WTC11 (cell line): ENCODE measurements at regions not wholly inside any gene's neighbourhood (a gene's known extent, or its start where the extent isn't known, plus 50 kb on each side); places are given as distances from the start of the nearest gene placed in this dataset.

Experiments used
- ATAC-seq: fragments of 200-7000 bp; cut with Tn5 transposase; 2 replicates; pipeline ENCODE4 v1.10.0; 2021; ENCODE audit warnings: mild to moderate bottlenecking, moderate library complexity
- CTCF ChIA-PET: fragments of 300-600 bp; sonication (Branson Sonifier 250); formaldehyde crosslinking; loops from one replicate; lab custom pipeline; 2021; ENCODE audit warnings: antibody characterized with exemption; lab: Charles Lee
- POLR2A ChIA-PET: fragments of 350-600 bp; sonication (Branson Sonifier 250); formaldehyde crosslinking; loops from one replicate; lab custom pipeline; 2021; ENCODE audit warnings: antibody characterized with exemption; lab: Charles Lee
- DNase-seq: peaks from one replicate; pipeline ENCODE4 v3.0.0; 2021; ENCODE audit warnings: low spot score
- H3K27ac Mint-ChIP-seq: 2 replicates; pipeline ENCODE4 v1.8.0; 2021; ENCODE audit warnings: mixed read lengths
- H3K27me3 Mint-ChIP-seq: 2 replicates; pipeline ENCODE4 v1.8.0; 2021; ENCODE audit warnings: low read depth, mild to moderate bottlenecking, moderate library complexity, mixed read lengths
- H3K36me3 Mint-ChIP-seq: 2 replicates; pipeline ENCODE4 v1.8.0; 2021; ENCODE audit warnings: mixed read lengths
- H3K4me1 Mint-ChIP-seq: 2 replicates; pipeline ENCODE4 v1.8.0; 2022; ENCODE audit warnings: mixed read lengths
- H3K4me3 Mint-ChIP-seq: 2 replicates; pipeline ENCODE4 v1.8.0; 2021; ENCODE audit warnings: mild to moderate bottlenecking, moderate library complexity, mixed read lengths
- H3K9me3 Mint-ChIP-seq: 2 replicates; pipeline ENCODE4 v1.8.0; 2021; ENCODE audit warnings: mixed read lengths
- ARID4B ChIP-seq: sonication (generic); formaldehyde crosslinking; IDR thresholded peaks from 2 replicates; pipeline ENCODE4 v1.8.0; 2023; ENCODE audit warnings: missing genetic modification reagents, mild to moderate bottlenecking, borderline replicate concordance
- CREB1 ChIP-seq: sonication (generic); formaldehyde crosslinking; IDR thresholded peaks from 2 replicates; pipeline ENCODE4 v1.8.0; 2023; ENCODE audit warnings: mild to moderate bottlenecking, missing genetic modification reagents
- E2F4 ChIP-seq: sonication (generic); formaldehyde crosslinking; IDR thresholded peaks from 2 replicates; pipeline ENCODE4 v1.8.1; 2022; ENCODE audit warnings: low read depth, mild to moderate bottlenecking, moderate library complexity, missing genetic modification reagents, borderline replicate concordance
- ESRRA ChIP-seq: sonication (generic); formaldehyde crosslinking; IDR thresholded peaks from 2 replicates; pipeline ENCODE4 v1.8.1; 2022; ENCODE audit warnings: mild to moderate bottlenecking, missing genetic modification reagents, borderline replicate concordance
- FOXJ3 ChIP-seq: sonication (generic); formaldehyde crosslinking; IDR thresholded peaks from 2 replicates; pipeline ENCODE4 v1.9.0; 2021; ENCODE audit warnings: missing genetic modification reagents, mild to moderate bottlenecking, borderline replicate concordance
- GTF2I ChIP-seq: fragments of 250-450 bp; sonication (Bioruptor Pico); conservative IDR thresholded peaks from 2 replicates; pipeline ENCODE4 v1.4.0; 2021; ENCODE audit warnings: mild to moderate bottlenecking
- MYBL2 ChIP-seq: sonication (generic); formaldehyde crosslinking; IDR thresholded peaks from 2 replicates; pipeline ENCODE4 v1.8.1; 2023; ENCODE audit warnings: mild to moderate bottlenecking, moderate library complexity, missing genetic modification reagents
- NFATC4 ChIP-seq: fragments of 250-450 bp; sonication (Bioruptor Pico); IDR thresholded peaks from 2 replicates; pipeline ENCODE4 v1.9.0; 2021; ENCODE audit warnings: mild to moderate bottlenecking
- NFYB ChIP-seq: sonication (generic); formaldehyde crosslinking; conservative IDR thresholded peaks from 2 replicates; pipeline ENCODE4 v1.8.0; 2022; ENCODE audit warnings: low read depth, missing genetic modification reagents
- TEAD4 ChIP-seq: sonication (generic); formaldehyde crosslinking; IDR thresholded peaks from 2 replicates; pipeline ENCODE4 v1.8.0; 2022; ENCODE audit warnings: mild to moderate bottlenecking, missing genetic modification reagents
- ZNF423 ChIP-seq: fragments of 250-450 bp; sonication (Bioruptor Pico); IDR thresholded peaks from 2 replicates; pipeline ENCODE4 v2.1.2; 2022; ENCODE audit warnings: mild to moderate bottlenecking, moderate library complexity
- TF ChIP-seq, protein P1 (sequence below): sonication (generic); formaldehyde crosslinking; IDR thresholded peaks from 2 replicates; pipeline ENCODE4 v1.8.0; 2022; ENCODE audit warnings: missing genetic modification reagents
- TF ChIP-seq, protein P2 (sequence below): sonication (generic); formaldehyde crosslinking; conservative IDR thresholded peaks from 2 replicates; pipeline ENCODE4 v1.8.1; 2023; ENCODE audit warnings: mild to moderate bottlenecking, low read depth, missing genetic modification reagents, moderate library complexity
- TF ChIP-seq, protein P3 (sequence below): sonication (generic); formaldehyde crosslinking; IDR thresholded peaks from 2 replicates; pipeline ENCODE4 v1.8.0; 2023; ENCODE audit warnings: mild to moderate bottlenecking, missing genetic modification reagents
- TF ChIP-seq, protein P4 (sequence below): sonication (generic); formaldehyde crosslinking; IDR thresholded peaks from 2 replicates; pipeline ENCODE4 v1.8.0; 2022; ENCODE audit warnings: mild to moderate bottlenecking, missing genetic modification reagents

- ATAC-seq, result no peak
- TF ChIP-seq TEAD4 (CRISPR knock-in tag), result no peak
- TF ChIP-seq, protein P1, sequence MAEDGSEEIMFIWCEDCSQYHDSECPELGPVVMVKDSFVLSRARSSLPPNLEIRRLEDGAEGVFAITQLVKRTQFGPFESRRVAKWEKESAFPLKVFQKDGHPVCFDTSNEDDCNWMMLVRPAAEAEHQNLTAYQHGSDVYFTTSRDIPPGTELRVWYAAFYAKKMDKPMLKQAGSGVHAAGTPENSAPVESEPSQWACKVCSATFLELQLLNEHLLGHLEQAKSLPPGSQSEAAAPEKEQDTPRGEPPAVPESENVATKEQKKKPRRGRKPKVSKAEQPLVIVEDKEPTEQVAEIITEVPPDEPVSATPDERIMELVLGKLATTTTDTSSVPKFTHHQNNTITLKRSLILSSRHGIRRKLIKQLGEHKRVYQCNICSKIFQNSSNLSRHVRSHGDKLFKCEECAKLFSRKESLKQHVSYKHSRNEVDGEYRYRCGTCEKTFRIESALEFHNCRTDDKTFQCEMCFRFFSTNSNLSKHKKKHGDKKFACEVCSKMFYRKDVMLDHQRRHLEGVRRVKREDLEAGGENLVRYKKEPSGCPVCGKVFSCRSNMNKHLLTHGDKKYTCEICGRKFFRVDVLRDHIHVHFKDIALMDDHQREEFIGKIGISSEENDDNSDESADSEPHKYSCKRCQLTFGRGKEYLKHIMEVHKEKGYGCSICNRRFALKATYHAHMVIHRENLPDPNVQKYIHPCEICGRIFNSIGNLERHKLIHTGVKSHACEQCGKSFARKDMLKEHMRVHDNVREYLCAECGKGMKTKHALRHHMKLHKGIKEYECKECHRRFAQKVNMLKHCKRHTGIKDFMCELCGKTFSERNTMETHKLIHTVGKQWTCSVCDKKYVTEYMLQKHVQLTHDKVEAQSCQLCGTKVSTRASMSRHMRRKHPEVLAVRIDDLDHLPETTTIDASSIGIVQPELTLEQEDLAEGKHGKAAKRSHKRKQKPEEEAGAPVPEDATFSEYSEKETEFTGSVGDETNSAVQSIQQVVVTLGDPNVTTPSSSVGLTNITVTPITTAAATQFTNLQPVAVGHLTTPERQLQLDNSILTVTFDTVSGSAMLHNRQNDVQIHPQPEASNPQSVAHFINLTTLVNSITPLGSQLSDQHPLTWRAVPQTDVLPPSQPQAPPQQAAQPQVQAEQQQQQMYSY (CRISPR knock-in tag), result no peak
- TF ChIP-seq NFATC4 (CRISPR knock-in tag), result no peak
- no peak for TF ChIP-seq CREB1 (CRISPR knock-in tag)
- TF ChIP-seq, protein P2, sequence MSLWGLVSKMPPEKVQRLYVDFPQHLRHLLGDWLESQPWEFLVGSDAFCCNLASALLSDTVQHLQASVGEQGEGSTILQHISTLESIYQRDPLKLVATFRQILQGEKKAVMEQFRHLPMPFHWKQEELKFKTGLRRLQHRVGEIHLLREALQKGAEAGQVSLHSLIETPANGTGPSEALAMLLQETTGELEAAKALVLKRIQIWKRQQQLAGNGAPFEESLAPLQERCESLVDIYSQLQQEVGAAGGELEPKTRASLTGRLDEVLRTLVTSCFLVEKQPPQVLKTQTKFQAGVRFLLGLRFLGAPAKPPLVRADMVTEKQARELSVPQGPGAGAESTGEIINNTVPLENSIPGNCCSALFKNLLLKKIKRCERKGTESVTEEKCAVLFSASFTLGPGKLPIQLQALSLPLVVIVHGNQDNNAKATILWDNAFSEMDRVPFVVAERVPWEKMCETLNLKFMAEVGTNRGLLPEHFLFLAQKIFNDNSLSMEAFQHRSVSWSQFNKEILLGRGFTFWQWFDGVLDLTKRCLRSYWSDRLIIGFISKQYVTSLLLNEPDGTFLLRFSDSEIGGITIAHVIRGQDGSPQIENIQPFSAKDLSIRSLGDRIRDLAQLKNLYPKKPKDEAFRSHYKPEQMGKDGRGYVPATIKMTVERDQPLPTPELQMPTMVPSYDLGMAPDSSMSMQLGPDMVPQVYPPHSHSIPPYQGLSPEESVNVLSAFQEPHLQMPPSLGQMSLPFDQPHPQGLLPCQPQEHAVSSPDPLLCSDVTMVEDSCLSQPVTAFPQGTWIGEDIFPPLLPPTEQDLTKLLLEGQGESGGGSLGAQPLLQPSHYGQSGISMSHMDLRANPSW (CRISPR knock-in tag), result no peak
- no peak for TF ChIP-seq FOXJ3 (CRISPR knock-in tag)
- no peak for TF ChIP-seq NFYB
- TF ChIP-seq MYBL2 (CRISPR knock-in tag), result no peak
- TF ChIP-seq, protein P3, sequence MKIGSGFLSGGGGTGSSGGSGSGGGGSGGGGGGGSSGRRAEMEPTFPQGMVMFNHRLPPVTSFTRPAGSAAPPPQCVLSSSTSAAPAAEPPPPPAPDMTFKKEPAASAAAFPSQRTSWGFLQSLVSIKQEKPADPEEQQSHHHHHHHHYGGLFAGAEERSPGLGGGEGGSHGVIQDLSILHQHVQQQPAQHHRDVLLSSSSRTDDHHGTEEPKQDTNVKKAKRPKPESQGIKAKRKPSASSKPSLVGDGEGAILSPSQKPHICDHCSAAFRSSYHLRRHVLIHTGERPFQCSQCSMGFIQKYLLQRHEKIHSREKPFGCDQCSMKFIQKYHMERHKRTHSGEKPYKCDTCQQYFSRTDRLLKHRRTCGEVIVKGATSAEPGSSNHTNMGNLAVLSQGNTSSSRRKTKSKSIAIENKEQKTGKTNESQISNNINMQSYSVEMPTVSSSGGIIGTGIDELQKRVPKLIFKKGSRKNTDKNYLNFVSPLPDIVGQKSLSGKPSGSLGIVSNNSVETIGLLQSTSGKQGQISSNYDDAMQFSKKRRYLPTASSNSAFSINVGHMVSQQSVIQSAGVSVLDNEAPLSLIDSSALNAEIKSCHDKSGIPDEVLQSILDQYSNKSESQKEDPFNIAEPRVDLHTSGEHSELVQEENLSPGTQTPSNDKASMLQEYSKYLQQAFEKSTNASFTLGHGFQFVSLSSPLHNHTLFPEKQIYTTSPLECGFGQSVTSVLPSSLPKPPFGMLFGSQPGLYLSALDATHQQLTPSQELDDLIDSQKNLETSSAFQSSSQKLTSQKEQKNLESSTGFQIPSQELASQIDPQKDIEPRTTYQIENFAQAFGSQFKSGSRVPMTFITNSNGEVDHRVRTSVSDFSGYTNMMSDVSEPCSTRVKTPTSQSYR (CRISPR knock-in tag), result no peak
- TF ChIP-seq ARID4B, result no peak
- TF ChIP-seq E2F4 (CRISPR knock-in tag), result no peak
- TF ChIP-seq ZNF423 (CRISPR knock-in tag), result no peak
- TF ChIP-seq, protein P4, sequence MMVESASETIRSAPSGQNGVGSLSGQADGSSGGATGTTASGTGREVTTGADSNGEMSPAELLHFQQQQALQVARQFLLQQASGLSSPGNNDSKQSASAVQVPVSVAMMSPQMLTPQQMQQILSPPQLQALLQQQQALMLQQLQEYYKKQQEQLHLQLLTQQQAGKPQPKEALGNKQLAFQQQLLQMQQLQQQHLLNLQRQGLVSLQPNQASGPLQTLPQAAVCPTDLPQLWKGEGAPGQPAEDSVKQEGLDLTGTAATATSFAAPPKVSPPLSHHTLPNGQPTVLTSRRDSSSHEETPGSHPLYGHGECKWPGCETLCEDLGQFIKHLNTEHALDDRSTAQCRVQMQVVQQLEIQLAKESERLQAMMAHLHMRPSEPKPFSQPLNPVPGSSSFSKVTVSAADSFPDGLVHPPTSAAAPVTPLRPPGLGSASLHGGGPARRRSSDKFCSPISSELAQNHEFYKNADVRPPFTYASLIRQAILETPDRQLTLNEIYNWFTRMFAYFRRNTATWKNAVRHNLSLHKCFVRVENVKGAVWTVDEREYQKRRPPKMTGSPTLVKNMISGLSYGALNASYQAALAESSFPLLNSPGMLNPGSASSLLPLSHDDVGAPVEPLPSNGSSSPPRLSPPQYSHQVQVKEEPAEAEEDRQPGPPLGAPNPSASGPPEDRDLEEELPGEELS (CRISPR knock-in tag), result no peak
- TF ChIP-seq ESRRA, result no peak
- no peak for TF ChIP-seq GTF2I (CRISPR knock-in tag)
- TF ChIP-seq, all 79 proteins: peak for 0
- peaks cover 7% of the 10 kb centered on the region for H3K9me3 Mint-ChIP-seq
- POLR2A ChIA-PET, result no interaction called here
- H3K27ac Mint-ChIP-seq, result no peak overlapping the region
- no peak for DNase-seq
- H3K4me1 Mint-ChIP-seq, result peaks cover 16% of the 10 kb centered on the region
- H3K36me3 Mint-ChIP-seq, result peaks cover 4% of the 10 kb centered on the region
- no peaks in the 10 kb centered on the region for H3K27me3 Mint-ChIP-seq
- H3K4me3 Mint-ChIP-seq, result no peak overlapping the region
- CTCF ChIA-PET, result no interaction called here
Measured at GRCh38 chr5:123819833-123820232, 307.9 kb downstream of the CSNK1G3 start.
